A673 (cell line): ENCODE measurements at regions not wholly inside any gene's neighbourhood (a gene's known extent, or its start where the extent isn't known, plus 50 kb on each side); places are given as distances from the start of the nearest gene placed in this dataset.

Experiments used
- BruUV-seq: library from RNA; stranded (reverse); fragments of 400-500 nt; replicated peaks from 2 replicates; lab custom pipeline; 2021; lab: Mats Ljungman, UMichigan
- CTCF ChIA-PET: fragments of 300-600 bp; sonication (Branson Sonifier 250); formaldehyde crosslinking; loops from one replicate; lab custom pipeline; 2022; ENCODE audit warnings: antibody characterized with exemption; lab: Charles Lee
- POLR2A ChIA-PET: fragments of 300-600 bp; sonication (Branson Sonifier 250); formaldehyde crosslinking; loops from one replicate; lab custom pipeline; 2022; ENCODE audit warnings: antibody characterized with exemption; ENCODE audit not compliant: low non-redundant PET; lab: Charles Lee
- DNase-seq: peaks from one replicate; pipeline ENCODE4 v3.0.0-alpha.2; 2015; ENCODE audit warnings: low spot score
- H3K27ac ChIP-seq: fragments of 200-600 bp; sonication (generic); 2 replicates; pipeline ENCODE4 v1.5.1; 2016; ENCODE audit warnings: mixed run types, low read depth, mild to moderate bottlenecking, mixed read lengths, antibody characterized with exemption, low read length; ENCODE audit not compliant: poor library complexity, severe bottlenecking
- H3K27me3 ChIP-seq: fragments of 200-600 bp; sonication (generic); replicated peaks from 2 replicates; pipeline ENCODE4 v1.6.1; 2017; ENCODE audit warnings: mixed run types, low read depth, mild to moderate bottlenecking, mixed read lengths, antibody characterized with exemption, low read length; ENCODE audit not compliant: insufficient read depth, poor library complexity
- H3K36me3 ChIP-seq: fragments of 200-600 bp; sonication (generic); 2 replicates; pipeline ENCODE4 v1.6.1; 2016; ENCODE audit warnings: mixed run types, mild to moderate bottlenecking, mixed read lengths, antibody characterized with exemption, low read length; ENCODE audit not compliant: insufficient read depth, poor library complexity, severe bottlenecking
- H3K4me1 ChIP-seq: fragments of 200-600 bp; sonication (generic); 2 replicates; pipeline ENCODE4 v1.6.1; 2017; ENCODE audit warnings: mixed run types, mild to moderate bottlenecking, mixed read lengths, antibody characterized with exemption, low read length; ENCODE audit not compliant: insufficient read depth, poor library complexity, severe bottlenecking
- H3K4me3 ChIP-seq: fragments of 200-600 bp; sonication (generic); 2 replicates; pipeline ENCODE4 v1.5.1; 2016; ENCODE audit warnings: low read depth, mixed run types, mild to moderate bottlenecking, mixed read lengths, low read length; ENCODE audit not compliant: poor library complexity, severe bottlenecking
- H3K9me3 ChIP-seq: fragments of 200-600 bp; sonication (generic); 2 replicates; pipeline ENCODE4 v1.6.1; 2016; ENCODE audit warnings: mixed run types, low read depth, mild to moderate bottlenecking, mixed read lengths, antibody characterized with exemption, low read length; ENCODE audit not compliant: poor library complexity, severe bottlenecking
- EZH2 ChIP-seq: fragments of 200-600 bp; sonication (generic); IDR thresholded peaks from 2 replicates; pipeline ENCODE4 v1.6.1; 2017; ENCODE audit warnings: borderline replicate concordance, low read depth, mild to moderate bottlenecking, mixed read lengths, antibody characterized with exemption, low read length; ENCODE audit not compliant: poor library complexity, severe bottlenecking
- intact Hi-C: fragments of 100-400 bp; cut with micrococcal nuclease; formaldehyde crosslinking; loops from one replicate; pipeline ENCODE4 v1.10.0; 2022; ENCODE audit not compliant: unreplicated experiment
- TF ChIP-seq, protein P1 (sequence below): fragments of 300-800, 200-600 bp; sonication (generic); conservative IDR thresholded peaks from 2 replicates; pipeline ENCODE4 v1.5.1; 2017; ENCODE audit warnings: low read depth, mild to moderate bottlenecking, antibody characterized with exemption, low read length, moderate library complexity, mixed read lengths

DNA sequence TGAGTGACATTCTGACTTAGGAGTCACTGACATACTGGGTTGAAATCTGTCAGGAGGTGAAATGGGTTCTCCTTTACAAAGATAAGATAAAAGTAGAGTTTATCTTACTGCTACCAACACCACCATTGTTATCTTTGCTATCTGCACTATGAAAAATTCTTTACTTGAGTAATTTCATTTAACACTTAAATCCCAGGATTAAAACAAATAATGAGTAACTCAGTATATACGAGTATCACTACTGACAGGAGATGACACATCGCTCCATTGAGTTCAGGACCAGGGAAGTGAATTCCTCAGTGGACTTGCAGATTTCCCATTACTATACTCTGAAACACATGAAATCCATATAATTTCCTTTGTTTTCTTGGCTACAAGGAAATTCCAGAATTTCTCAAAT, 242.1 kb upstream of the NLRP1 start:
- no peak for DNase-seq
- Histone ChIP-seq H3K36me3 (no peaks in the 10 kb centered on the region), H3K4me3 (no peak overlapping the region), H3K4me1 (no peaks in the 10 kb centered on the region), H3K27me3 (peaks cover 42% of the 10 kb centered on the region), H3K27ac (no peak overlapping the region), H3K9me3 (no peaks in the 10 kb centered on the region)
- intact Hi-C loops, result no loop called here
- TF ChIP-seq, protein P1, sequence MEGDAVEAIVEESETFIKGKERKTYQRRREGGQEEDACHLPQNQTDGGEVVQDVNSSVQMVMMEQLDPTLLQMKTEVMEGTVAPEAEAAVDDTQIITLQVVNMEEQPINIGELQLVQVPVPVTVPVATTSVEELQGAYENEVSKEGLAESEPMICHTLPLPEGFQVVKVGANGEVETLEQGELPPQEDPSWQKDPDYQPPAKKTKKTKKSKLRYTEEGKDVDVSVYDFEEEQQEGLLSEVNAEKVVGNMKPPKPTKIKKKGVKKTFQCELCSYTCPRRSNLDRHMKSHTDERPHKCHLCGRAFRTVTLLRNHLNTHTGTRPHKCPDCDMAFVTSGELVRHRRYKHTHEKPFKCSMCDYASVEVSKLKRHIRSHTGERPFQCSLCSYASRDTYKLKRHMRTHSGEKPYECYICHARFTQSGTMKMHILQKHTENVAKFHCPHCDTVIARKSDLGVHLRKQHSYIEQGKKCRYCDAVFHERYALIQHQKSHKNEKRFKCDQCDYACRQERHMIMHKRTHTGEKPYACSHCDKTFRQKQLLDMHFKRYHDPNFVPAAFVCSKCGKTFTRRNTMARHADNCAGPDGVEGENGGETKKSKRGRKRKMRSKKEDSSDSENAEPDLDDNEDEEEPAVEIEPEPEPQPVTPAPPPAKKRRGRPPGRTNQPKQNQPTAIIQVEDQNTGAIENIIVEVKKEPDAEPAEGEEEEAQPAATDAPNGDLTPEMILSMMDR, result no peak
- TF ChIP-seq EZH2, result no peak
- no TSS peak for BruUV-seq
- POLR2A ChIA-PET, result no interaction called here
- CTCF ChIA-PET, result no interaction called here

DNA sequence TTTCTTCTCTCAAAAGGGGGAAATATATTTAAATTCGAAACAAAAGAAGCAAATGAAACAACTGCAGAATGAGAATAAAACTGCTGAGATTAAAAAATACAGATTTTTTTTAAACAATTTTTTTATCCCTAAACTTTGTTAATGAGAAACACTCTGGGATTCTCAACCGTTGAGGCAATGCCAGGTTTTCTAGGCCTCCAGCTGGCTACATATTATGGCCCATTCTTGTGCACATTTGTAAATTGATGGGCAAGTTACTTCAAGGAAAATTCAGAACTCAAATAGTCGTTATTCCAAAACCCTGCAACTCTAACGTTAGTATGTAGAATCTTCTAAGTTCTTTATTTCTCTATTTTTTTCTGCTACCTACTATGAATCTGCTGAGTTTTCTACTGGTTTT, 239.3 kb upstream of the WSCD1 start:
- POLR2A ChIA-PET, result no interaction called here
- Histone ChIP-seq H3K27me3 (peaks cover 50% of the 10 kb centered on the region), H3K36me3 (no peaks in the 10 kb centered on the region), H3K27ac (no peak overlapping the region), H3K9me3 (no peaks in the 10 kb centered on the region), H3K4me1 (no peaks in the 10 kb centered on the region), H3K4me3 (no peak overlapping the region)
- no peak for DNase-seq
- intact Hi-C loops, result no loop called here
- no peak for TF ChIP-seq EZH2
- TF ChIP-seq, protein P1, result no peak
- BruUV-seq, result no TSS peak
- CTCF ChIA-PET, result no interaction called here

DNA sequence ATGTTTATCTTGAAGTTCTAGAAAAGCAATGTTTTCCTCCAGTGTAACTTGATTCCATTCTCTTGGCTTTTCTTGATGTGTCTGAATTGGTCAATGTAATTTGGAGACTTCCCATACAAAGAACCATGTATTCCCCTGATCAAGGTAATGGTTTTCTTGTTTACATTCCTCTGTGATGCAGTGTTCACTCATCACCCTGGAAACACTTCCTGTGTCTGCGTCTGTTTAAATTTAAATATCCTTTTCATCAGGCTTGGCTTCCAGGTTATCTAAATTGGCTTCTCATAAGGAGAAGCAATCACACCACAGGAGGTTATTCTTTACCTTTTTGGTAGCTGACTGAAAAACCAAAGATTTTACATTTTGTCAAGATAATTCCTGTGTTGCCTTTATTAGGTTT, 237.3 kb upstream of the WSCD1 start:
- Histone ChIP-seq H3K36me3 (no peaks in the 10 kb centered on the region), H3K4me3 (no peak overlapping the region), H3K9me3 (no peaks in the 10 kb centered on the region), H3K4me1 (no peaks in the 10 kb centered on the region), H3K27me3 (peaks cover 33% of the 10 kb centered on the region), H3K27ac (no peak overlapping the region)
- CTCF ChIA-PET, result no interaction called here
- no peak for DNase-seq
- POLR2A ChIA-PET, result no interaction called here
- TF ChIP-seq EZH2, result no peak
- TF ChIP-seq, protein P1, result no peak
- no TSS peak for BruUV-seq
- intact Hi-C loops, result no loop called here
